Naive B cell (primary cell): ENCODE measurements at regions not wholly inside any gene's neighbourhood (a gene's known extent, or its start where the extent isn't known, plus 50 kb on each side); places are given as distances from the start of the nearest gene placed in this dataset.

Source experiments
- ATAC-seq, 2 donors: fragments of 150-1000 bp; cut with Tn5 transposase; 2 replicates each; pipeline ENCODE4 v1.10.0; 2021; ENCODE audit warnings: low read depth in 2 of 2, mild to moderate bottlenecking in 2 of 2, moderate library complexity in 2 of 2
- DNase-seq: peaks from one replicate; pipeline ENCODE4 v3.0.0; 2022
- H3K27ac Mint-ChIP-seq, 6 donors: one replicate each; pipeline ENCODE4 v1.8.0; 2020 to 2022; ENCODE audit warnings: mild to moderate bottlenecking in 6 of 6, mixed read lengths in 6 of 6, moderate library complexity in 5 of 6, inconsistent platforms in 2 of 6
- H3K27me3 Mint-ChIP-seq, 3 donors: one replicate each; pipeline ENCODE4 v1.8.0; 2021 to 2022; ENCODE audit warnings: mixed read lengths in 3 of 3, mild to moderate bottlenecking in 1 of 3
- H3K36me3 Mint-ChIP-seq, 2 donors: one replicate each; pipeline ENCODE4 v1.8.0; 2020 to 2022; ENCODE audit warnings: mixed read lengths in 2 of 2, inconsistent platforms in 1 of 2, mild to moderate bottlenecking in 1 of 2
- H3K4me1 Mint-ChIP-seq, 3 donors: one replicate each; pipeline ENCODE4 v1.8.0; 2020 to 2022; ENCODE audit warnings: mixed read lengths in 3 of 3, inconsistent platforms in 1 of 3, mild to moderate bottlenecking in 1 of 3, moderate library complexity in 1 of 3
- H3K4me3 Mint-ChIP-seq, 8 donors: one replicate each; pipeline ENCODE4 v1.8.0; 2020 to 2022; ENCODE audit warnings: mild to moderate bottlenecking in 8 of 8, mixed read lengths in 8 of 8, moderate library complexity in 8 of 8, inconsistent platforms in 2 of 8
- H3K9me3 Mint-ChIP-seq, 7 donors: one replicate each; pipeline ENCODE4 v1.8.0; 2020 to 2022; ENCODE audit warnings: mixed read lengths in 7 of 7, mild to moderate bottlenecking in 5 of 7, inconsistent platforms in 2 of 7, moderate library complexity in 1 of 7

GRCh38 chr15:81073801-81074200 is 60.3 kb upstream of the CFAP161 start:
- peaks cover 4 to 32% (median 15%) of the 10 kb centered on the region in 3 donors for H3K27me3 Mint-ChIP-seq
- peaks cover 10 to 18% of the 10 kb centered on the region in 2 donors for H3K36me3 Mint-ChIP-seq
- H3K4me3 Mint-ChIP-seq = no peak overlapping the region
- H3K27ac Mint-ChIP-seq = no peak overlapping the region
- peaks cover 0 to 6% (median 3%) of the 10 kb centered on the region in 7 donors for H3K9me3 Mint-ChIP-seq
- ATAC-seq (no peak), DNase-seq (no peak)
- H3K4me1 Mint-ChIP-seq = peaks cover 0 to 4% (median 4%) of the 10 kb centered on the region in 3 donors

DNA sequence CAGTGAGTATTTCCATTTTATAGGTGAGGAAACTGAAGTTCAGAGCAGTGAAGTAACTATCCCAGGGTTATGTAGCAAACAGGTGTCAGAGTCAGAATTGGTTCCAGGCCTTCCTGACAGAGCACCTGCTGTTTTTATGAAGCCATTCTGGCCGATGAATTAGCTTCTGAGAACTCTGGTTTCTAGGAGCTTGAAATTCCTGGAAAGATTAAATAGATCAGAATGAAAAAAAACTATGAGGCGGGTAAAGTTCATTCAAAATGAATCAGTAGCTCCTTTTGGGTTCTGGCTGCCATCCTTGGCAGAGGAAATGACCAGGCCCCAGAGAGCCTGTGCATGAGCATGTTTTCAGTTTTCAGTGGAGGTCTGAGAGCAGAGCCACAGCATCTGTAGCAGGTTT is 59.3 kb upstream of the CFAP161 start:
- H3K4me3 Mint-ChIP-seq = no peak overlapping the region
- no peak for DNase-seq
- ATAC-seq = no peak
- peaks cover 2 to 22% (median 15%) of the 10 kb centered on the region in 3 donors for H3K27me3 Mint-ChIP-seq
- H3K36me3 Mint-ChIP-seq = peaks cover 10 to 12% of the 10 kb centered on the region in 2 donors
- H3K4me1 Mint-ChIP-seq = peaks cover 0 to 4% (median 1%) of the 10 kb centered on the region in 3 donors
- H3K27ac Mint-ChIP-seq = no peak overlapping the region
- peaks cover 0 to 6% (median 3%) of the 10 kb centered on the region in 7 donors for H3K9me3 Mint-ChIP-seq

- peaks cover 0 to 6% (median 3%) of the 10 kb centered on the region in 7 donors for H3K9me3 Mint-ChIP-seq
- no peak overlapping the region for H3K4me3 Mint-ChIP-seq
- no peak overlapping the region for H3K27ac Mint-ChIP-seq
- peaks cover 0 to 4% (median 0%) of the 10 kb centered on the region in 3 donors for H3K4me1 Mint-ChIP-seq
- peaks cover 8 to 10% of the 10 kb centered on the region in 2 donors for H3K36me3 Mint-ChIP-seq
- no peak for ATAC-seq
- H3K27me3 Mint-ChIP-seq = peaks cover 3 to 17% (median 17%) of the 10 kb centered on the region in 3 donors
- DNase-seq = no peak
Observed at GRCh38 chr15:81075272-81075671, 58.8 kb upstream of the CFAP161 start.

GRCh38 chr15:81080996-81081395 is 53.1 kb upstream of the CFAP161 start:
- H3K36me3 Mint-ChIP-seq = peaks cover 0 to 9% of the 10 kb centered on the region in 2 donors
- DNase-seq (no peak), ATAC-seq (no peak)
- no peak overlapping the region for H3K27ac Mint-ChIP-seq
- H3K27me3 Mint-ChIP-seq = peaks cover 0 to 6% (median 3%) of the 10 kb centered on the region in 3 donors
- H3K4me1 Mint-ChIP-seq = no peaks in the 10 kb centered on the region
- peaks cover 0 to 3% (median 0%) of the 10 kb centered on the region in 7 donors for H3K9me3 Mint-ChIP-seq
- no peak overlapping the region for H3K4me3 Mint-ChIP-seq

DNA sequence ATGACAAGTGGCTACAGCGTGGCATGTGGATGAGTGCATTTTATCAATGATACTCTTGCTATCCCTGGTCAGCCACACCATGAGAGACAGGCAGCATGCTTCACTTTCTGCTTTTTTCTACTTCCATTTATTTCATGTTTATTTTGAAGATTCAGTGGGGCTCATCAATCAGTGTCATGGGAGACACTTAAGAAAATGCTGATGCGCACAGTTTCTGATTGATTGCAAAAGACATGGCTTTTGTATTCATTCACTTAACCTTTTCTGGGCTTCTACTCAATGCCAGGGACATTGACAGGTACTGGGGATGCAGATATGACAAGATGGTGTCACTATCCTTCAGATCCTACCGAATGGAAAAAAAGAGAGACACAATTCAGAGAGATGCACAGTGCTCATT is 50.9 kb upstream of the CFAP161 start:
- H3K4me1 Mint-ChIP-seq = no peaks in the 10 kb centered on the region
- no peak for ATAC-seq
- DNase-seq = no peak
- H3K36me3 Mint-ChIP-seq = no peaks in the 10 kb centered on the region
- peaks cover 3 to 9% (median 7%) of the 10 kb centered on the region in 3 donors for H3K27me3 Mint-ChIP-seq
- H3K9me3 Mint-ChIP-seq = no peaks in the 10 kb centered on the region
- H3K27ac Mint-ChIP-seq = no peak overlapping the region
- H3K4me3 Mint-ChIP-seq = no peak overlapping the region
